Neural cell (in vitro differentiated cells): ENCODE measurements at regions not wholly inside any gene's neighbourhood (a gene's known extent, or its start where the extent isn't known, plus 50 kb on each side); places are given as distances from the start of the nearest gene placed in this dataset.

Source experiments
- H2AFZ ChIP-seq: fragments of 200-600, 300-800 bp; sonication (generic), shearing (Covaris generic); 2 replicates; pipeline ENCODE4 v1.6.0; 2014; ENCODE audit warnings: low read depth, mild to moderate bottlenecking, antibody characterized with exemption, low read length, moderate library complexity
- H3F3A ChIP-seq: fragments of 200-600 bp; shearing (Covaris generic); 2 replicates; pipeline ENCODE4 v1.6.1; 2016; ENCODE audit warnings: mild to moderate bottlenecking, moderate library complexity, mixed read lengths, antibody characterized with exemption, low read length; ENCODE audit not compliant: insufficient read depth, poor library complexity, severe bottlenecking
- H3K27ac ChIP-seq: fragments of 200-600, 300-800 bp; sonication (generic), shearing (Covaris generic); 2 replicates; pipeline ENCODE4 v1.5.1; 2014; ENCODE audit warnings: mild to moderate bottlenecking, low read length, moderate library complexity
- H3K27me3 ChIP-seq: fragments of 300-800, 200-600 bp; sonication (generic), shearing (Covaris generic); 2 replicates; pipeline ENCODE4 v1.6.0; 2014; ENCODE audit warnings: mild to moderate bottlenecking, low read depth, low read length, moderate library complexity; ENCODE audit not compliant: insufficient read depth
- H3K36me3 ChIP-seq: fragments of 300-800, 200-600 bp; sonication (generic), shearing (Covaris generic); 2 replicates; pipeline ENCODE4 v1.5.1; 2014; ENCODE audit warnings: mild to moderate bottlenecking, antibody characterized with exemption, low read length, moderate library complexity; ENCODE audit not compliant: insufficient read depth
- H3K4me2 ChIP-seq: fragments of 300-800, 200-600 bp; sonication (generic), shearing (Covaris generic); 2 replicates; pipeline ENCODE4 v1.6.0; 2014; ENCODE audit warnings: mild to moderate bottlenecking, low read length
- H3K4me3 ChIP-seq: fragments of 300-800, 200-600 bp; sonication (generic), shearing (Covaris generic); 2 replicates; pipeline ENCODE4 v1.5.1; 2014; ENCODE audit warnings: mild to moderate bottlenecking, low read length, moderate library complexity
- H3K79me2 ChIP-seq: fragments of 200-600 bp; shearing (Covaris generic); replicated peaks from 2 replicates; pipeline ENCODE4 v1.6.0; 2014; ENCODE audit warnings: mild to moderate bottlenecking, low read length, moderate library complexity; ENCODE audit not compliant: insufficient read depth
- H3K9ac ChIP-seq: fragments of 300-800, 200-600 bp; sonication (generic), shearing (Covaris generic); 2 replicates; pipeline ENCODE4 v1.6.1; 2016; ENCODE audit warnings: mild to moderate bottlenecking, low read length, mixed read lengths
- H3K9me2 ChIP-seq: fragments of 200-600 bp; shearing (Covaris generic); 2 replicates; pipeline ENCODE4 v1.6.1; 2016; ENCODE audit warnings: mild to moderate bottlenecking, low read length, mixed read lengths; ENCODE audit not compliant: insufficient read depth
- H3K9me3 ChIP-seq: fragments of 200-600, 300-800 bp; sonication (generic), shearing (Covaris generic); 2 replicates; pipeline ENCODE4 v1.6.1; 2016; ENCODE audit warnings: mild to moderate bottlenecking, mixed run types, low read length, moderate library complexity, mixed read lengths
- H4K20me1 ChIP-seq: fragments of 200-600 bp; shearing (Covaris generic); 2 replicates; pipeline ENCODE4 v1.6.1; 2016; ENCODE audit warnings: mild to moderate bottlenecking, mixed run types; ENCODE audit not compliant: insufficient read depth
- CTCF ChIP-seq: fragments of 450-650 bp; IDR thresholded peaks from 2 replicates; pipeline ENCODE4 v1.5.1; 2014; ENCODE audit warnings: antibody characterized with exemption, mild to moderate bottlenecking, moderate library complexity; ENCODE audit not compliant: poor library complexity, severe bottlenecking
- EP300 ChIP-seq: fragments of 450-650 bp; conservative IDR thresholded peaks from 2 replicates; pipeline ENCODE4 v1.6.1; 2014; ENCODE audit warnings: antibody characterized with exemption, mild to moderate bottlenecking, moderate library complexity; ENCODE audit not compliant: poor library complexity, severe bottlenecking
- EZH2 ChIP-seq: fragments of 200-600, 300-800 bp; shearing (Covaris generic), sonication (generic); IDR thresholded peaks from 2 replicates; pipeline ENCODE4 v1.6.1; 2014; ENCODE audit warnings: antibody characterized with exemption, low read length, borderline replicate concordance, mild to moderate bottlenecking; ENCODE audit not compliant: insufficient read depth, poor library complexity, severe bottlenecking
- MXI1 ChIP-seq: fragments of 450-650 bp; conservative IDR thresholded peaks from 2 replicates; pipeline ENCODE4 v1.6.1; 2014; ENCODE audit warnings: antibody characterized with exemption, mild to moderate bottlenecking; ENCODE audit not compliant: poor library complexity, severe bottlenecking
- POLR2AphosphoS5 ChIP-seq: IDR thresholded peaks from 2 replicates; pipeline ENCODE4 v1.6.1; 2012
- RAD21 ChIP-seq: fragments of 450-650 bp; conservative IDR thresholded peaks from 2 replicates; pipeline ENCODE4 v1.6.1; 2014; ENCODE audit warnings: antibody characterized with exemption, mild to moderate bottlenecking, moderate library complexity
- REST ChIP-seq: IDR thresholded peaks from 2 replicates; pipeline ENCODE4 v1.6.1; 2012; ENCODE audit warnings: borderline replicate concordance
- SMC3 ChIP-seq: fragments of 450-650 bp; conservative IDR thresholded peaks from 2 replicates; pipeline ENCODE4 v1.6.1; 2014; ENCODE audit warnings: antibody characterized with exemption, mild to moderate bottlenecking, moderate library complexity; ENCODE audit not compliant: poor library complexity
- TAF1 ChIP-seq: IDR thresholded peaks from 2 replicates; pipeline ENCODE4 v1.6.1; 2012; ENCODE audit warnings: low read depth

- TF ChIP-seq REST (no peak), CTCF (no peak), TAF1 (no peak), MXI1 (no peak), POLR2AphosphoS5 (no peak), SMC3 (no peak), EZH2 (no peak), EP300 (no peak), RAD21 (no peak)
- Histone ChIP-seq H3K4me3 (no peak overlapping the region), H3K4me2 (no peak overlapping the region), H3K36me3 (no peaks in the 10 kb centered on the region), H3F3A (no peaks in the 10 kb centered on the region), H4K20me1 (no peaks in the 10 kb centered on the region), H3K9ac (no peak overlapping the region), H2AFZ (no peak overlapping the region), H3K27ac (no peak overlapping the region), H3K79me2 (no peaks in the 10 kb centered on the region), H3K27me3 (no peaks in the 10 kb centered on the region), H3K9me2 (no peaks in the 10 kb centered on the region), H3K9me3 (no peaks in the 10 kb centered on the region)
Measured at GRCh38 chr12:58069268-58069963, 128.0 kb downstream of the ATP23 start.

- Histone ChIP-seq H3K36me3 (no peaks in the 10 kb centered on the region), H3K4me3 (no peak overlapping the region), H3K9ac (no peak overlapping the region), H3K27me3 (no peaks in the 10 kb centered on the region), H4K20me1 (no peaks in the 10 kb centered on the region), H3K4me2 (no peak overlapping the region), H3F3A (no peaks in the 10 kb centered on the region), H3K9me3 (no peaks in the 10 kb centered on the region), H2AFZ (no peak overlapping the region), H3K9me2 (no peaks in the 10 kb centered on the region), H3K79me2 (no peaks in the 10 kb centered on the region), H3K27ac (no peak overlapping the region)
- TF ChIP-seq RAD21: no peak
- peak; percentile 55 for TF ChIP-seq POLR2AphosphoS5
- TF ChIP-seq SMC3: no peak
- TF ChIP-seq EZH2: no peak
- no peak for TF ChIP-seq MXI1
- TF ChIP-seq REST: no peak
- TF ChIP-seq EP300: peak; percentile 66
- no peak for TF ChIP-seq CTCF
- no peak for TF ChIP-seq TAF1
Measured at GRCh38 chr12:58071994-58072393, 130.6 kb downstream of the ATP23 start.
